ENCODE measurements at regions not wholly inside any gene's neighbourhood (a gene's known extent, or its start where the extent isn't known, plus 50 kb on each side); places are given as distances from the start of the nearest gene placed in this dataset.

GRCh38 chr2:145551686-145552085 lies 1031.8 kb upstream of the ZEB2 start:
- no peak for TF ChIP-seq CTCF (IDR thresholded peaks at IDR 0.05)
- TF ChIP-seq POLR2A (IDR thresholded peaks at IDR 0.05) = no peak

Data from testis (tissue), 2 donors.